ENCODE measurements at regions not wholly inside any gene's neighbourhood (a gene's known extent, or its start where the extent isn't known, plus 50 kb on each side); places are given as distances from the start of the nearest gene placed in this dataset.
"Not testable (repeated sequence)": the region's sequence is repeated elsewhere in the genome, so short reads cannot be mapped to it uniquely, and the experiment has no call there.

DNA sequence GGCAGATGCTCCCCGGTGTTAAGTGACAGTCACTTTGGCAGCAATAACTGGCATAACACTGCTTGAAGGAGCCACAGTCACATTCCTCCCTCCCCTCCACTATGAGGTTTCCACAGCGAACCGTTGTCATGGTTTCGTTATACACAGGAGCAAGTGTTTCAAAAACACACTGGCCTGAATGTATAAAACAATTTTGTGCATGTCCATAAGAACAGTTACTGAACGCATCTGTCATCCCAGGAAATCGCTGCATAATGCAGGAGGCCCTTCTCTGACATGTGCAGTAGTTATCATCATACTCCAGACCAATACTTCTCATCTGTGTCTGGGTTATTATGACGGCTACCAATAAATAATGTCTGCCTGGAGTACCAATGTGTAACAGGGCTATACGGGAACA lies 444.4 kb downstream of the TMEM121 start:
- H3K4me1 Mint-ChIP-seq = peaks cover 8 to 27% (median 19%) of the 10 kb centered on the region in 4 donors
- H3K27me3 Mint-ChIP-seq = peaks cover 3 to 15% (median 12%) of the 10 kb centered on the region in 5 donors
- H3K9me3 Mint-ChIP-seq, H3K36me3 Mint-ChIP-seq, H3K27ac Mint-ChIP-seq, H3K4me3 Mint-ChIP-seq, POLR2A ChIA-PET, DNase-seq, ATAC-seq: not testable (repeated sequence)

DNA sequence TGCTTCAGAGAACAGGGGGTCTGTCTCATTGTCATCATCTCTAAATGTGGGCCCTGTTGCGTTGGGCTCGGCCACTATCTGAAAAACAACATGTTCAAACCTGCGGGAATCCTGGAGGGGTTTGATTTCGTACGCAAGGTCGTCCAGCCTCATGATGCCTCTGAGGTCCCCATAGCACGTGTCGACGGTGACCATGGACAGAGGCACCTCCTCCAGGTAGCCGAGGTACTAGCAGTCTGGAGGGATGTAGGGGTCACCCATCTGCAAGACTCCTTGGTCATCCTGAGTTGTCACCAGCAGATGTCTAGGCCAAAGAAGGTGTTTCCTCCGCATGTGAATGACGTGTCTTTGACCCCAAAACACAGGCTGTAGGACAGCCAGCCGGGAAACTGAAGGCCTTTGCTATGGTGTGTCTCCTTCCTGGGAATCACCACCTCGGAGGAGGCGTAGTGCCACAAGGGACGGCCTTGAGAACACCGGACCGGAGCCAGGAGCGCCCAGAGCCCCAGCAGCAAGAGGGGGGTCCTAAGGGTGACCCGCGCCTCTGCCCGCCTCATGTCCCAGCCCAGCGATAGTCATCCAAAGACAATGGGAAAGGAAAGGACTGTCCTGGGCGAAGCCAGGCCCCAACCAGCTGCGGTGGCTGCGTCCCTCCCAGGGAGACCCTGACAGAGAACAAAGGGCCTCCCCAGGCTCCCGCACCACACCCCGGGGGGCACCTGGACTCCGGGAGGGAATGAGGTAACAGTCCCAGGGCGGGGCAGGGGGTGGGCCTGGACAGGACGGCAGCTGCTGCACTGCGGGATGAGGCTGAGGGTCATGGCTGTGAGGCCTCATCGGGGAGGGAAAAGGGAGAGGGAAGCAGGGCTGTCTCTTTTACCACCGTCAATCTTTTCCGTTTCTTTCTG lies 445.5 kb downstream of the TMEM121 start:
- peaks cover 3 to 20% (median 12%) of the 10 kb centered on the region in 5 donors for H3K27me3 Mint-ChIP-seq
- H3K4me3 Mint-ChIP-seq = no peak overlapping the region
- no peaks in the 10 kb centered on the region for H3K36me3 Mint-ChIP-seq
- ATAC-seq (no peak), DNase-seq (no peak)
- POLR2A ChIA-PET = no interaction called here
- H3K9me3 Mint-ChIP-seq = no peaks in the 10 kb centered on the region
- H3K4me1 Mint-ChIP-seq = peaks cover 8 to 27% (median 20%) of the 10 kb centered on the region in 4 donors
- H3K27ac Mint-ChIP-seq = no peak overlapping the region

DNA sequence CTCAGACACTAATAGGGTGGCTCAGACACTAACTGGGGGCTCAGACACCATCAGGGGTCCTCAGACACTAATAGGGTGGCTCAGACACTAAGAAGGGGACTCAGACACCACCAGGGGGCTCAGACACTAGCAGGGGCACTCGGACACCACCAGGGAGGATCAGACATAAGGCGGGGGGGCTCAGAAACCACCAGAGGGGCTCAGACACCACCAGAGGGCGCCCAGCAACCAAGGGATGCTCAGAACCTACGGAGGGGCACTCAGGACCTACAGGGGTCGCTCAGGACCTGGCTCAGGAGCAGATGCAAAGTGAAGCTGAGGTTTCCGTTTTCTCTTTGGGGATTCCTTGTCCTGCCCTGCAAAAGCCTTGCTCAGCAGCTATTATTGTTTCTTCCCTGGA lies 448.5 kb downstream of the TMEM121 start:
- ATAC-seq (peak; percentile 92 to 100), DNase-seq (peak; percentile 69 to 90 (median 74))
- Mint-ChIP-seq H3K9me3 (no peaks in the 10 kb centered on the region), H3K4me3 (no peak overlapping the region), H3K27me3 (peaks cover 0 to 22% (median 10%) of the 10 kb centered on the region in 5 donors), H3K4me1 (peaks cover 5 to 16% (median 10%) of the 10 kb centered on the region in 4 donors), H3K36me3 (no peaks in the 10 kb centered on the region), H3K27ac (peak overlapping the region in 1 of 10 donors; percentile 50)
- POLR2A ChIA-PET = interaction anchor here (0.9 kb wide), 1 partner anchor 30 kb away, joined by 6 read pairs; no protein-coding TSS in a partner anchor

DNA sequence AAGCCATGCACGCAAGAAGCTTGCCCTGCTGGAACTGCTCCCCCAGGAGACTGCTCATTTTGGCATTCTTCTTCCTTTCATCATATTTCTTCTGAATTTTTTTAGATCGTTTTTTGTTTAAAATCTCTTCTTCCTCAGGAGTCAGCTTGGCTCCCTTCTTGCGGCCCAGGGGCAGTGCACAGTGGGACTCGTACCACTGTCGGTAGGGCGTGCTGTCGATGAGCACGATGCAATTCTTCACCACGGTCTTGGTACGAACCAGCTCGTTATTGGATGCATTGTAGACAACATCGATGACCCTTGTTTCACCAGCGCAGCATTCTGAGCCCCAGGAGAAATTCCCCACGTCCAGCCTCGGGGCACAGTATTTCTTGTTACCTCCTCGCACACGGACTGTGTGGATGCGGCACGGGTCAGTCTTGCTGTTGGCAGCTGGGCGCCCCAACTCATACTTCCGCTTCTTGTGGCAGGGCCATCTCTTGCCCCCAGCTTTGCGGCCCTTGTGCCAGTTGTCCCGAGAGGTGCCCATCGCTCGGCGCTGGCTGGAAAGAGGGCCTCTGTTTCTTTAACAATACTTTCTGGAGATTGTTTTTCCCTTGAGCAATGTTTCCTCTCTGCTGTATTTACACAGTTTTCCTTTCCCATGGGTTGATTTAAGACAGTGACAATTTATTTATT lies 452.4 kb downstream of the TMEM121 start:
- no peaks in the 10 kb centered on the region for H3K36me3 Mint-ChIP-seq
- ATAC-seq = no peak
- H3K4me3 Mint-ChIP-seq = no peak overlapping the region
- peaks cover 0 to 21% (median 6%) of the 10 kb centered on the region in 5 donors for H3K27me3 Mint-ChIP-seq
- peaks cover 27 to 46% (median 42%) of the 10 kb centered on the region in 4 donors for H3K4me1 Mint-ChIP-seq
- DNase-seq = no peak
- POLR2A ChIA-PET = no interaction called here
- H3K27ac Mint-ChIP-seq = peak overlapping the region in 1 of 10 donors; percentile 58
- H3K9me3 Mint-ChIP-seq = no peaks in the 10 kb centered on the region

DNA sequence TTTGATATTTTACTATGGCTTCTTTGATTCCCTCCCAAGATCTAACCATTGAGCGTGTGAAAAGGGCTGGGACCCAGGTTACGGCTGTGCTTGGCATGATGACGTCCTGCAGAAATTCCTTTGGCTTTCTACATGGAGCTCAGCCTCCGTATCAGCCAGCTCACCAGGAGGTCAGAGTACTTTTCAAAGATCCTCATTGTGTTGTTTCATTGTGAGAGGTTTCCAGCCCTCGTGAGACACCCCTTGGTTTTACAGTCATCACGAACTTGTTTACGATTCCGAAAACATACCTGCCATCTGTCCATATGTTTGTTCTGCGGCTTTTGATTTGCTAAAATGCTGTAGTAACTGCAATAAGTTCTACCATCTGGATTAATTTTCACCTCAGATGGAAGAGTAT lies 453.1 kb downstream of the TMEM121 start:
- Mint-ChIP-seq H3K27me3 (peaks cover 0 to 15% (median 2%) of the 10 kb centered on the region in 5 donors), H3K27ac (no peak overlapping the region), H3K4me1 (peaks cover 27 to 48% (median 43%) of the 10 kb centered on the region in 4 donors), H3K9me3 (no peaks in the 10 kb centered on the region), H3K4me3 (no peak overlapping the region), H3K36me3 (no peaks in the 10 kb centered on the region)
- POLR2A ChIA-PET = no interaction called here
- ATAC-seq (no peak), DNase-seq (no peak)

DNA sequence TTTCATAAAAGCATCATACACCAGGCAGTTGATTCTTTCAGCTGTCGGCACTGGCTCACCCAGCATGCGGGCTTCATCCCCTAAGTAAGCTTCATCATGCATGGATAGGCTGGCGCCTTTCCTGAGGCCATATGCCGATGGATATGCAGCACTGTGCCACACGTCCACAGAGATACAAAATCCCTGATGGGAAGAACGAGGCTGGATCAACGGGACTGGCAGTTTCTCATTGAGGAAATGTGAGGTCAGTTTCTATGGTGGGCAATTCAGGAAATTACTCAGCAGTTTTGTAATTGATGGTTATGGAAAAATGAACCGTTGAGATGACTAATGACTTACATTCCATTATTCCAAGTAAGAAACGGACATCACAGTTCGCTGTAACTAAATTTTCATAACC lies 453.8 kb downstream of the TMEM121 start:
- Mint-ChIP-seq H3K36me3 (no peaks in the 10 kb centered on the region), H3K4me3 (no peak overlapping the region), H3K27me3 (peaks cover 0 to 11% (median 0%) of the 10 kb centered on the region in 5 donors), H3K9me3 (no peaks in the 10 kb centered on the region), H3K4me1 (peaks cover 25 to 47% (median 43%) of the 10 kb centered on the region in 4 donors), H3K27ac (no peak overlapping the region)
- DNase-seq (no peak), ATAC-seq (no peak)
- POLR2A ChIA-PET = interaction anchor here (3.1 kb wide), 1 partner anchor 25 kb away, joined by 16 read pairs; no protein-coding TSS in a partner anchor

DNA sequence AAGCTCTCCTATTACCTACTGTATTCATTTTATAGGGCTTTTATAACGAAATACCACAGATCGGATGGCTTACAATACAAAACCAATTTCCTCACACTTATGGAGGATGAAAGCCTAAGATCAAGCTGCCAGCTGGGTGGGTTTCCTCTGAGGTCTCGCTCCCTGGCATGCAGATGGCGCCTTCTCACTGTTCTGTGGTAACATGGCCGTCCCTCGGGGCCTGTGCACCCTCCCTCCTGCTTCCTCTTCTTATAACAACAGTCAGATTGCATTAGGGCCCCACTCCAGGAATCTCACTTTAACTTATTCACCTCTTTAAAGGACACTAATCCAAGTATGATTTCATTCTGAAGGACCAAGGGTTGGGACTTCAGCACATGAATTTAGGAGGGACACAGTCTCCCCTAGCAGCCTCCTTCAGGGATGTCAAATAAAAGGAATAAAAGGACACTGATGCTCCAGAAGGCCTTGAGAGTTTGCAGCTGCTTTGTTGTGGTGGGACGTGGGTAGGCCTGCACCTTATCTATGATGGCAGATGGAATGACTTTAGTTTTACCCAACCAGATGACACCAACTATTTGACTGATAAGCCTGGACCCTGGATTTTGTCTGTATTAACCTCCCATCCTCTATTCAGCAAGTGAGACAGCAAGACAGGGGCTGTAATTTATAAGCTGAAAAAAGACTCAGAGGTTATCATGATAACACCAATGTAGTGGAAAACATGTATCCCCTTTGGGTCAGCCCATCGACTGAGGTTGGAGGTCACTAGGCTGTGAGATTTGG lies 455.3 kb downstream of the TMEM121 start:
- Mint-ChIP-seq H3K27ac (peak overlapping the region; percentile 15 to 92 (median 79)), H3K4me1 (peaks cover 26 to 58% (median 48%) of the 10 kb centered on the region in 4 donors), H3K4me3 (peak overlapping the region; percentile 24 to 84 (median 56))
- not testable (repeated sequence) for H3K27me3 Mint-ChIP-seq, H3K9me3 Mint-ChIP-seq, H3K36me3 Mint-ChIP-seq
- peak; percentile 33 to 90 (median 78) for DNase-seq
- POLR2A ChIA-PET = interaction anchor here (0.9 to 3.1 kb wide), 2 partner anchors 16 to 24 kb away, joined by 3 to 16 read pairs; no protein-coding TSS in a partner anchor
- ATAC-seq = peak; percentile 90 to 91

DNA sequence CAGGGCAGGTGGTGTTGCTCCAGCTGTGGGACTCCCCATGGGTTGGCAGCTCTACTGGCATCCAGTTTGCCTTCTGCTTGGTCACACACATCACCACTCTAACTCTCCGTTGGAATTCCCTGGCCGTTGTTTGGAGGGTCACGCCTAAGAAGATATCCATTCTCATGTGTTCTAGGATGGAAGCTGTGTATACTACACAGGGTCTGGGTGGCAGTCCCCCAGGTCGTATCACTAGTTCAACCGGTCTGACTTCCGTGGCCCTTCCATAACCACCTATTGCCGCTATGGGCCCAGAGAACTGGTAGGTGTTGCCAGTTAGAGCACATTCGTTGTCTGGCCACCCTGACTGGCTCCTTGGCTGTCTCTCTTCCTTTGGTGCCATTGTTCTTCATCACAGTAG lies 456.3 kb downstream of the TMEM121 start:
- Mint-ChIP-seq H3K27ac (peak overlapping the region in 4 of 10 donors; percentile 33 to 83 (median 57)), H3K9me3 (no peaks in the 10 kb centered on the region), H3K36me3 (no peaks in the 10 kb centered on the region), H3K4me3 (peak overlapping the region in 2 of 10 donors; percentile 53 to 66), H3K4me1 (peaks cover 32 to 67% (median 57%) of the 10 kb centered on the region in 4 donors), H3K27me3 (peaks cover 0 to 2% (median 0%) of the 10 kb centered on the region in 5 donors)
- ATAC-seq (no peak), DNase-seq (no peak)
- POLR2A ChIA-PET = interaction anchor here (3.1 kb wide), 1 partner anchor 23 kb away, joined by 16 read pairs; no protein-coding TSS in a partner anchor

DNA sequence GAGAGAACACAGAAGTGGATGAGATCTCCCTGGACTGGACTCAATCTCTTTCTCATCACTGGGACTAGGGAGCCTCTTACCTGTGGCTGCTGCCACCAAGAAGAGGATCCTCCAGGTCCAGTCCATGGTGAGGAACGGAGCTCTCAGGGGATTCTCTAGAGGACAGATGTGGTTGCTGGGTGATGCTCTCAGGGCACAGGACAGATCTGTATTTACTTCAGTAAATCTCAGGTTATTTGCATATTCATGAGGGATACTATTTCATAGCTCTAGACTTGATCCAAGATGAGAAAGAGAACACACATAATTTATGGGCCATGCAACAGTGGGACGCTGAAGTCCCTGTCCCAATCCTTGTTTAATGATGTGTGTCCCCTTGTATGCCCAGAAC lies 460.5 kb downstream of the TMEM121 start:
- peaks cover 18 to 66% (median 57%) of the 10 kb centered on the region in 4 donors for H3K4me1 Mint-ChIP-seq
- peak overlapping the region; percentile 29 to 91 (median 75) for H3K27ac Mint-ChIP-seq
- ATAC-seq = peak; percentile 35 to 42
- no peaks in the 10 kb centered on the region for H3K9me3 Mint-ChIP-seq
- POLR2A ChIA-PET = no interaction called here
- no peaks in the 10 kb centered on the region for H3K27me3 Mint-ChIP-seq
- no peak for DNase-seq
- H3K4me3 Mint-ChIP-seq = peak overlapping the region in 9 of 10 donors; percentile 2 to 78 (median 62)
- no peaks in the 10 kb centered on the region for H3K36me3 Mint-ChIP-seq

DNA sequence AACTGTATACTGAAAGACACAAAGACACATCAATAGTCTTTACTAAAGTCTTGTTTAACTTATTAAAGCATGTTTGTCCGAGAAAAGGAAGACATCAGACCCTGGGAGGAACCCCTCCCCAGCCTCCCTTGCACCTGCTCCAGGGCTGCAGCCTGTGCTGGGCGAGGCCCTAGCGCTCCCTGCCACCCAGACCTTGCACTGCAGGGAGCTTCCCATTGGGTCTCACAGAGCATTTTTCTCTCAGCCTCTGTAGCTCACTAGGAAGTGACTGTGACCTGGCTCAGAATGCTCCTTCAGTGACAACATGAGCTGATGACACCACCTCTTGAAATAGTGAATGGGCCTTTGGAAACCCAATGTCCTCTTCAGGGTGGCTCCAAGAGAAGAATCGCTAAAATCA lies 461.2 kb downstream of the TMEM121 start:
- Mint-ChIP-seq H3K36me3 (no peaks in the 10 kb centered on the region), H3K27ac (peak overlapping the region in 6 of 10 donors; percentile 29 to 91 (median 60)), H3K4me1 (peaks cover 12 to 59% (median 50%) of the 10 kb centered on the region in 4 donors), H3K9me3 (no peaks in the 10 kb centered on the region), H3K4me3 (peak overlapping the region in 4 of 10 donors; percentile 9 to 73 (median 40)), H3K27me3 (no peaks in the 10 kb centered on the region)
- ATAC-seq = no peak
- POLR2A ChIA-PET = no interaction called here
- no peak for DNase-seq

DNA sequence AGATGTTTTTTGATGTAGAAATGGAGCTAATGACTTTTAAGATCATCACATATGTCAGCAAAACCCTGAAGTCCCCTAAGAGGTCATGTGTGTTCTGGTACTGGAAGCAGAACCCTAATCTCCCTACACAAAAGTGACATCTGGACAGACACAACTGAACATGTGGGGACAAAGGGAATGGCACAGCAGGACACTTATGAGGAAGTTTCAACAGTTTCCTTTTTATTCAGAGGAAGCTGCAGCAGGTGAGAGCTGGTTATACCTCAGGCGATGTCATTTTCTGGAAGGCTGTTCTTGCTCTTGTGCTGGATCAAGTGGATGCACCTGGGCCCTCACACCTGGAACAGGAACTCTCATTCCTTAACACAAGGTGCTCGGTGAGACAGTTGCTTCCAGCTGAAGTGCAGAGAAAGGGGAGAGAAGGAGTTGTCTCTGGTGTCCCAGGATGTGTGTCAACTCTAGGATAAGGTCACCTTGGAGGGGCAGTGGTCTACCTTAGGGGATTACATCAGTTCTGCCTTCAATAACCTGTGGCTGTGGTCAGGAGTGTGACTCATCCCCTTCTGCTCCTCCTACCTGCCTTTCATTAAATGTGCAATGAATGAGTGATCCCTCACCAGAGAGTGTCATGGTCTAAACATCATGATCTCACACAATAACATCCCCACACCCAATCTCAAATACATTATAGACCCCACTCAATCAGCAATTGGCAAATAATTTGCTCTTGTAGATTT lies 463.4 kb downstream of the TMEM121 start:
- DNase-seq (no peak), ATAC-seq (peak in 1 of 2 donors; percentile 38)
- Mint-ChIP-seq H3K27me3 (no peaks in the 10 kb centered on the region), H3K9me3 (no peaks in the 10 kb centered on the region), H3K27ac (peak overlapping the region in 2 of 10 donors; percentile 9 to 43), H3K36me3 (no peaks in the 10 kb centered on the region), H3K4me1 (peaks cover 13 to 61% (median 50%) of the 10 kb centered on the region in 4 donors), H3K4me3 (peak overlapping the region in 1 of 10 donors; percentile 8)
- POLR2A ChIA-PET = no interaction called here
